DOHH2 (cell line): ENCODE measurements at regions not wholly inside any gene's neighbourhood (a gene's known extent, or its start where the extent isn't known, plus 50 kb on each side); places are given as distances from the start of the nearest gene placed in this dataset.

Experiments
- CTCF ChIP-seq: fragments of 200-600 bp; sonication (generic); IDR thresholded peaks from one replicate; pipeline ENCODE4 v1.5.1; 2014; ENCODE audit warnings: antibody characterized with exemption, mild to moderate bottlenecking, low read depth, low read length; ENCODE audit not compliant: poor library complexity, severe bottlenecking
- EZH2phosphoT487 ChIP-seq: fragments of 200-600 bp; sonication (generic); IDR thresholded peaks from 2 replicates; pipeline ENCODE4 v1.6.1; 2017; ENCODE audit warnings: borderline replicate concordance, mild to moderate bottlenecking, antibody characterized with exemption, low read length, moderate library complexity, mixed read lengths

GRCh38 chr9:89928521-89929275 lies 323.9 kb downstream of the GADD45G start:
- TF ChIP-seq CTCF (no peak), EZH2phosphoT487 (no peak)
